Peyer's patch (tissue), 4 donors: ENCODE measurements at regions not wholly inside any gene's neighbourhood (a gene's known extent, or its start where the extent isn't known, plus 50 kb on each side); places are given as distances from the start of the nearest gene placed in this dataset.
"Not testable (repeated sequence)": the region's sequence is repeated elsewhere in the genome, so short reads cannot be mapped to it uniquely, and the experiment has no call there.

Experiments used
- DNase-seq, 3 donors: peaks; one replicate each; pipeline ENCODE4 v3.0.0-alpha.2; 2017 to 2019
- H3K27ac ChIP-seq, 4 donors: fragments of 200-600 bp; sonication (generic); one replicate each; pipeline ENCODE4 v1.5.1; 2016 to 2019
- H3K27me3 ChIP-seq, 2 donors: fragments of 200-600 bp; sonication (generic); one replicate each; pipeline ENCODE4 v1.5.1; 2019
- H3K36me3 ChIP-seq, 3 donors: fragments of 200-600 bp; sonication (generic); one replicate each; pipeline ENCODE4 v1.5.1; 2016 to 2019
- H3K4me1 ChIP-seq, 4 donors: fragments of 200-600 bp; sonication (generic); one replicate each; pipeline ENCODE4 v1.5.1; 2016 to 2019
- H3K4me3 ChIP-seq, 4 donors: fragments of 200-600 bp; sonication (generic); 1 replicate in 3 of 4; 2 replicates in 1 of 4; pipeline ENCODE4 v1.5.1; 2016 to 2019; ENCODE audit warnings: mild to moderate bottlenecking in 1 of 4
- H3K9me3 ChIP-seq, 4 donors: fragments of 200-600 bp; sonication (generic); one replicate each; pipeline ENCODE4 v1.5.1; 2016 to 2019; ENCODE audit warnings: mild to moderate bottlenecking in 1 of 4
- CTCF ChIP-seq, 6 experiments: fragments of 450-650 bp in 4 of 6; fragments of 200-600 bp in 2 of 6; sonication (generic) in 1 of 6; IDR thresholded peaks; one replicate each; pipeline ENCODE4 v1.5.1; 2017 to 2019; ENCODE audit warnings: antibody characterized with exemption in 6 of 6, mild to moderate bottlenecking in 3 of 6, moderate library complexity in 1 of 6
- POLR2A ChIP-seq, 2 donors: fragments of 450-650 bp; IDR thresholded peaks; one replicate each; pipeline ENCODE4 v1.5.1; 2017; ENCODE audit warnings: antibody characterized with exemption in 2 of 2, mild to moderate bottlenecking in 2 of 2, moderate library complexity in 2 of 2

- Histone ChIP-seq H3K36me3 (no peaks in the 10 kb centered on the region), H3K4me3 (no peak overlapping the region), H3K9me3 (no peaks in the 10 kb centered on the region), H3K4me1 (no peaks in the 10 kb centered on the region), H3K27me3 (no peaks in the 10 kb centered on the region), H3K27ac (no peak overlapping the region)
- DNase-seq, result no peak
- TF ChIP-seq POLR2A (IDR thresholded peaks at IDR 0.05) (no peak), CTCF (IDR thresholded peaks at IDR 0.05) (no peak)
These were observed 249.5 kb upstream of the KCNG1 start for GRCh38 chr20:51272401-51272800.

DNA sequence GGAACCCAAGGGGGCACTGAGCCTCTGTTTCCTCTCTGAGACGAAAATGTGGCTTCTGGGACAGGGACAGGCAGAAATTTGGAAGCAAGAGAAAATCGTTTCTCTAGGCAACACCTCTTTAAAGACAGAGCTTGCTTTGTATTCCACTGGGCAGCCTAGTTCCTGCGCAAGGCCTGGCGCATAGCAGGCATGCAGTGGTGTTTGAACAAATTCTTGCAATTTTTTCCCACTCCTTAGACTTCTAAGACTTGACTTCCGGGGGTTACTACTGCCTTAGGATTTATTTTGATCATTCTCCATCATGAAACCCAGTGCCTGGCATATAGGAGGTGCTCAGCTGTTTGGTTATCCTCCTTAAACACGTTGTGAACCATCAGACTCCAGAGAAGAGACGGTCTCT, 249.0 kb upstream of the KCNG1 start:
- Histone ChIP-seq H3K27ac (no peak overlapping the region), H3K36me3 (no peaks in the 10 kb centered on the region), H3K27me3 (no peaks in the 10 kb centered on the region), H3K4me3 (no peak overlapping the region), H3K4me1 (no peaks in the 10 kb centered on the region), H3K9me3 (no peaks in the 10 kb centered on the region)
- DNase-seq, result no peak
- no peak for TF ChIP-seq POLR2A (IDR thresholded peaks at IDR 0.05)
- no peak for TF ChIP-seq CTCF (IDR thresholded peaks at IDR 0.05)

DNA sequence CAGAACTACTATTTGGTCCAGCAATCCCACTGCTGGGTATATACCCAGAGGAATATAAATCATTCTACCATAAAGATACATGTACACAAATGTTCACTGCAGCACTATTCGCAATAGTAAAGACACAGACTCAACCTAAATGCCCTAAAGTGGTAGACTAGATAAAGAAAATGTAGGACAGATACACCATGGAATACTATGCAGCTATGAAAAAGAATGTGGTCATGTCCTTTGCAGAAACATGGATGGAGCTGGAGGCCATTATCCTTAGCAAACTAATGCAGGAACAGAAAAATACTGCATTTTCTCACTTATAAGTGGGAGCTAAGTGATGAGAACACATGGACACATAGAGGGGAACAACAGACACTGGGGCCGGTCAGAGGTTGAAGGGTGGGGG, 248.4 kb upstream of the KCNG1 start:
- not testable (repeated sequence) for H3K36me3 ChIP-seq, H3K27me3 ChIP-seq, DNase-seq, H3K4me3 ChIP-seq, H3K27ac ChIP-seq, H3K4me1 ChIP-seq, H3K9me3 ChIP-seq

DNA sequence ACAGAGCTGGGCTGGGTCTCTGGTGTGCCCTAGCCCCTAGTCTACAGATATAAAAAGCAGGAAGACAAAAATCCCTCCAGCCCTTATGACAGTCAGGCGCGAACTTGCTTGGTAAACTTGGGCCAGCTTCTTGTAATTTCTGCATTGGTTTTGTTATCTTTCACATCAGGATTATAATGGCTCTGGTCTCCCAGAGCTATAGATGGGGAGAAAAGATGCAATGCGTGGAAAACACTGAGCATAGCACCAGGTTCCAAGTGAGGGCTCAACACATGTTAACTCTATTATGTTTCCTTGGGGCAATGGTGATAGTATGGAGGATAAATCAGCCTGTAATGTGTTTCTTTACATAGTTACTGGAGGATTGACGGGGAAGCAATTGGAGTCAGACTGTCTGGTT, 246.8 kb upstream of the KCNG1 start:
- Histone ChIP-seq H3K4me1 (no peaks in the 10 kb centered on the region), H3K27ac (no peak overlapping the region), H3K9me3 (no peaks in the 10 kb centered on the region), H3K36me3 (no peaks in the 10 kb centered on the region), H3K4me3 (no peak overlapping the region), H3K27me3 (no peaks in the 10 kb centered on the region)
- TF ChIP-seq POLR2A (IDR thresholded peaks at IDR 0.05), result no peak
- TF ChIP-seq CTCF (IDR thresholded peaks at IDR 0.05), result no peak
- no peak for DNase-seq

- no peaks in the 10 kb centered on the region for H3K36me3 ChIP-seq
- no peaks in the 10 kb centered on the region for H3K27me3 ChIP-seq
- no peak for DNase-seq
- no peak overlapping the region for H3K27ac ChIP-seq
- H3K9me3 ChIP-seq, result no peaks in the 10 kb centered on the region
- no peak for TF ChIP-seq POLR2A (IDR thresholded peaks at IDR 0.05)
- TF ChIP-seq CTCF (IDR thresholded peaks at IDR 0.05), result no peak
- no peak overlapping the region for H3K4me3 ChIP-seq
- no peaks in the 10 kb centered on the region for H3K4me1 ChIP-seq
These were observed 244.8 kb upstream of the KCNG1 start for GRCh38 chr20:51267679-51268078.

DNA sequence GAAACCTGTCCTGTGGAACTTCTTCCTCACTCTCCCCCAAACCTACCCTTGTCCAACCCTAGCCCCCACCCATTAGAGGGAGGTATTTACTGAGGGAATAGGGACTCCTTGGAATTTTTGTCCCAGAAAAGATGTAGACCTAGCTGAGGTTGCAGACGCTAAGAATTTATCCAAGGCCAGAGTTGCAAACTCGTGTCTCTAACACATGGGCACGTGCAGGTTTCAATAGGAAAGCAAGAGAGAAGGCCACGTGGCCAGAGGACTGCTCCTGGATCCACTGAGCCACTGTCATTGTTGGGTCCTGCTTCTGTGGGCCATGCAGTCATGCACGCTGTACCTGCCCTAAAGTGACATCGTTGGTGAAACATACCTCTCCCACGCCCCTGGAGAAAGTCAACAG, 243.4 kb upstream of the KCNG1 start:
- H3K4me3 ChIP-seq, result no peak overlapping the region
- no peaks in the 10 kb centered on the region for H3K9me3 ChIP-seq
- H3K27me3 ChIP-seq, result no peaks in the 10 kb centered on the region
- H3K4me1 ChIP-seq, result no peaks in the 10 kb centered on the region
- H3K36me3 ChIP-seq, result no peaks in the 10 kb centered on the region
- H3K27ac ChIP-seq, result no peak overlapping the region
- DNase-seq, result no peak
- TF ChIP-seq CTCF (IDR thresholded peaks at IDR 0.05), result no peak
- no peak for TF ChIP-seq POLR2A (IDR thresholded peaks at IDR 0.05)
